A549 (cell line): ENCODE measurements at regions not wholly inside any gene's neighbourhood (a gene's known extent, or its start where the extent isn't known, plus 50 kb on each side); places are given as distances from the start of the nearest gene placed in this dataset.

Experiments
- ATAC-seq, 2 experiments: fragments of 200-7000 bp in 1 of 2; fragments of >200 bp in 1 of 2; cut with Nextera tagmentation in 1 of 2; cut with Tn5 transposase in 1 of 2; 3 replicates each; pipeline versions ENCODE4 v1.8.0 to v1.9.1; 2018 to 2020; ENCODE audit warnings: mild to moderate bottlenecking in 1 of 2, moderate library complexity in 1 of 2
- CTCF ChIA-PET: fragments of 300-600 bp; sonication (Branson Sonifier 250); formaldehyde crosslinking; extraction: SDS; loops from one replicate; lab custom pipeline; 2021; ENCODE audit warnings: antibody characterized with exemption, inconsistent platforms; lab: Yijun Ruan, JAX
- POLR2A ChIA-PET: fragments of 350-600 bp; formaldehyde crosslinking; extraction: SDS; loops from one replicate; lab custom pipeline; 2021; ENCODE audit warnings: antibody characterized with exemption, inconsistent platforms; lab: Yijun Ruan, JAX
- DNase-seq, 2 experiments: peaks; one replicate each; pipeline versions ENCODE4 v3.0.0 to v3.0.0-alpha.2; 2011 to 2016; ENCODE audit warnings: low read depth in 1 of 2, low spot score in 1 of 2
- FAIRE-seq: peaks from 2 replicates; lab custom pipeline; 2011; peaks lifted over from hg19 to GRCh38; lab: Jason Lieb, UNC
- H3K27ac ChIP-seq, 2 experiments: fragments of >200 bp; sonication (Bioruptor Twin); formaldehyde crosslinking; 3 replicates each; pipeline ENCODE4 v1.5.1; 2016 to 2017
- H3K4me1 ChIP-seq: fragments of >200 bp; sonication (Bioruptor Twin); formaldehyde crosslinking; 3 replicates; pipeline ENCODE4 v1.6.1; 2016
- H3K4me2 ChIP-seq: fragments of >200 bp; sonication (Bioruptor Twin); formaldehyde crosslinking; 3 replicates; pipeline ENCODE4 v1.6.1; 2016
- H3K4me3 ChIP-seq: fragments of >200 bp; sonication (Bioruptor Twin); formaldehyde crosslinking; 3 replicates; pipeline ENCODE4 v1.5.1; 2016
- H3K9me3 ChIP-seq: fragments of >200 bp; sonication (Bioruptor Twin); formaldehyde crosslinking; 3 replicates; pipeline ENCODE4 v1.6.1; 2016
- BCL3 ChIP-seq: fragments of >200 bp; sonication (Bioruptor Twin); formaldehyde crosslinking; IDR thresholded peaks from 3 replicates; pipeline ENCODE4 v1.6.1; 2016
- CBX8 ChIP-seq: fragments of 200-600 bp; sonication (generic); IDR thresholded peaks from 2 replicates; pipeline ENCODE4 v1.6.1; 2016
- CEBPB ChIP-seq, 2 experiments: fragments of >200 bp in 1 of 2; sonication (Bioruptor Twin) in 1 of 2; formaldehyde crosslinking in 1 of 2; IDR thresholded peaks; 2 replicates each; pipeline ENCODE4 v1.6.1; 2012 to 2016
- CHD2 ChIP-seq: fragments of 150-350 bp; IDR thresholded peaks from 2 replicates; pipeline ENCODE4 v1.6.1; 2014; ENCODE audit warnings: low read length; ENCODE audit not compliant: partially characterized antibody
- CHD4 ChIP-seq: fragments of 200-600 bp; sonication (generic); IDR thresholded peaks from 2 replicates; pipeline ENCODE4 v1.6.1; 2016; ENCODE audit warnings: antibody characterized with exemption, mild to moderate bottlenecking, borderline replicate concordance
- CTCF ChIP-seq: fragments of >200 bp; sonication (Bioruptor Twin); formaldehyde crosslinking; IDR thresholded peaks from 3 replicates; pipeline ENCODE4 v1.5.1; 2016
- E2F6 ChIP-seq: IDR thresholded peaks from 2 replicates; pipeline ENCODE4 v1.6.1; 2012; ENCODE audit warnings: low read depth, borderline replicate concordance
- FOSB ChIP-seq: fragments of 250-450 bp; sonication (Bioruptor Pico); IDR thresholded peaks from 2 replicates; pipeline ENCODE4 v1.5.0; 2020; ENCODE audit warnings: mild to moderate bottlenecking, moderate library complexity
- HDAC2 ChIP-seq: fragments of 200-600 bp; sonication (generic); IDR thresholded peaks from 2 replicates; pipeline ENCODE4 v1.6.1; 2016
- HEYL ChIP-seq: fragments of 250-450 bp; sonication (Bioruptor Pico); IDR thresholded peaks from 2 replicates; pipeline ENCODE4 v1.8.0; 2021; ENCODE audit warnings: mild to moderate bottlenecking, moderate library complexity
- HOXA7 ChIP-seq: fragments of 250-450 bp; sonication (Bioruptor Pico); IDR thresholded peaks from 2 replicates; pipeline ENCODE4 v1.5.0; 2020; ENCODE audit warnings: mild to moderate bottlenecking, moderate library complexity
- JUN ChIP-seq, 2 experiments: fragments of >200 bp; sonication (Bioruptor Twin); formaldehyde crosslinking; IDR thresholded peaks; 2 replicates in 1 of 2; 3 replicates in 1 of 2; pipeline ENCODE4 v1.6.1; 2016 to 2017
- JUNB ChIP-seq: fragments of >200 bp; sonication (Bioruptor Twin); formaldehyde crosslinking; IDR thresholded peaks from 2 replicates; pipeline ENCODE4 v1.6.1; 2016
- MAFK ChIP-seq: fragments of 450-650 bp; IDR thresholded peaks from 2 replicates; pipeline ENCODE4 v1.6.1; 2014; ENCODE audit not compliant: partially characterized antibody
- MYC ChIP-seq: IDR thresholded peaks from 2 replicates; pipeline ENCODE4 v1.6.1; 2012; ENCODE audit warnings: mild to moderate bottlenecking, inconsistent platforms, low read length, improper control_type of control experiment, borderline replicate concordance
- NR3C1 ChIP-seq: fragments of >200 bp; sonication (Bioruptor Twin); formaldehyde crosslinking; IDR thresholded peaks from 3 replicates; pipeline ENCODE4 v1.6.1; 2017
- PBX3 ChIP-seq: IDR thresholded peaks from 2 replicates; pipeline ENCODE4 v1.6.1; 2012
- PHF8 ChIP-seq: fragments of 200-600 bp; sonication (generic); IDR thresholded peaks from 2 replicates; pipeline ENCODE4 v1.6.1; 2016; ENCODE audit warnings: low read depth, mild to moderate bottlenecking, antibody characterized with exemption, moderate library complexity, borderline replicate concordance
- RFX5 ChIP-seq: fragments of 450-650 bp; IDR thresholded peaks from 2 replicates; pipeline ENCODE4 v1.7.1; 2014; ENCODE audit warnings: antibody characterized with exemption, mild to moderate bottlenecking, moderate library complexity
- SREBF2 ChIP-seq: fragments of 450-650 bp; IDR thresholded peaks from 2 replicates; pipeline ENCODE4 v1.6.1; 2014; ENCODE audit warnings: mild to moderate bottlenecking, moderate library complexity
- ZNF302 ChIP-seq: fragments of 250-450 bp; sonication (Bioruptor Pico); IDR thresholded peaks from 2 replicates; pipeline ENCODE4 v1.9.0; 2021; ENCODE audit warnings: inconsistent platforms, mild to moderate bottlenecking, moderate library complexity
- WGBS: methylation state at CpG from one replicate; pipeline ENCODE4 v1.1.6; 2017; ENCODE audit errors: missing lambda C conversion rate; 5-methylcytosine and 5-hydroxymethylcytosine counted together

- 41% methylated on average over 3 of the region's 5 CpGs for WGBS
- CTCF ChIA-PET: interaction anchor here (0.6 kb wide), 1 partner anchor 765 kb away, joined by 3 read pairs; no protein-coding TSS in a partner anchor
- TF ChIP-seq CHD4: no peak
- no peak for TF ChIP-seq SREBF2
- TF ChIP-seq MYC: no peak
- TF ChIP-seq MAFK: no peak
- no peak for TF ChIP-seq CEBPB (IDR thresholded peaks at IDR 0.05)
- no peak for TF ChIP-seq HOXA7 (CRISPR knock-in tag)
- no peak for TF ChIP-seq HEYL (CRISPR knock-in tag)
- no peak for TF ChIP-seq RFX5
- no peak for TF ChIP-seq BCL3
- TF ChIP-seq CTCF: no peak
- TF ChIP-seq JUNB: no peak
- TF ChIP-seq CHD2: no peak
- no peak for TF ChIP-seq FOSB
- no peak for TF ChIP-seq JUN (IDR thresholded peaks at IDR 0.05)
- no peak for TF ChIP-seq NR3C1
- TF ChIP-seq PBX3: no peak
- TF ChIP-seq HDAC2: no peak
- TF ChIP-seq, all 56 proteins: peak for 0
Observed at GRCh38 chr2:129334128-129334527, 645.3 kb upstream of the RAB6C start.

GRCh38 chr2:129334696-129335410 is 644.6 kb upstream of the RAB6C start:
- DNase-seq (no peak), ATAC-seq (no peak), FAIRE-seq (no peak)
- POLR2A ChIA-PET: no interaction called here
- WGBS: 26% methylated on average over 13 of the region's 13 CpGs
- Histone ChIP-seq H3K4me2 (no peak overlapping the region), H3K4me1 (no peaks in the 10 kb centered on the region), H3K27ac (no peak overlapping the region), H3K4me3 (no peak overlapping the region), H3K9me3 (no peaks in the 10 kb centered on the region)
- CTCF ChIA-PET: interaction anchor here (1.2 kb wide), 1 partner anchor 579 kb away, joined by 5 read pairs; no protein-coding TSS in a partner anchor
- TF ChIP-seq CHD4: no peak
- no peak for TF ChIP-seq PHF8
- TF ChIP-seq BCL3: no peak

More at GRCh38 chr2:129334128-129334527, 645.3 kb upstream of the RAB6C start:
- no peak for FAIRE-seq
- Histone ChIP-seq H3K4me3 (no peak overlapping the region), H3K4me1 (no peaks in the 10 kb centered on the region), H3K9me3 (no peaks in the 10 kb centered on the region), H3K27ac (no peak overlapping the region), H3K4me2 (no peak overlapping the region)
- no peak for DNase-seq
- no peak for ATAC-seq
- POLR2A ChIA-PET: no interaction called here

GRCh38 chr2:129336276-129336675 is 643.2 kb upstream of the RAB6C start:
- ChIA-PET POLR2A (no interaction called here), CTCF (no interaction called here)
- no peak for FAIRE-seq

More at GRCh38 chr2:129336276-129336675, 643.2 kb upstream of the RAB6C start:
- Histone ChIP-seq H3K27ac (no peak overlapping the region), H3K9me3 (no peaks in the 10 kb centered on the region), H3K4me2 (no peak overlapping the region), H3K4me3 (no peak overlapping the region), H3K4me1 (no peaks in the 10 kb centered on the region)
- 0% methylated on average over 1 of the region's 1 CpG for WGBS
- ATAC-seq (no peak), DNase-seq (no peak)
- TF ChIP-seq FOSB (no peak), E2F6 (no peak), ZNF302 (CRISPR knock-in tag) (no peak), CHD4 (no peak), CBX8 (no peak)
